Mucosa of stomach (tissue), 1 donor: ENCODE measurements at regions not wholly inside any gene's neighbourhood (a gene's known extent, or its start where the extent isn't known, plus 50 kb on each side); places are given as distances from the start of the nearest gene placed in this dataset.
"Not testable (repeated sequence)": the region's sequence is repeated elsewhere in the genome, so short reads cannot be mapped to it uniquely, and the experiment has no call there.

ENCODE experiments used
- H3K27me3 ChIP-seq: one replicate; pipeline ENCODE4 v1.7.0; 2013; ENCODE audit warnings: mild to moderate bottlenecking, low read length; ENCODE audit not compliant: control insufficient read depth, insufficient read depth
- H3K36me3 ChIP-seq: one replicate; pipeline ENCODE4 v1.7.0; 2013; ENCODE audit warnings: low read length; ENCODE audit not compliant: control insufficient read depth, insufficient read depth
- H3K4me1 ChIP-seq: one replicate; pipeline ENCODE4 v1.7.0; 2013; ENCODE audit warnings: mild to moderate bottlenecking, low read length; ENCODE audit not compliant: control insufficient read depth, insufficient read depth
- H3K4me3 ChIP-seq: one replicate; pipeline ENCODE4 v1.7.0; 2013; ENCODE audit warnings: low read length
- H3K9ac ChIP-seq: one replicate; pipeline ENCODE4 v1.7.0; 2013; ENCODE audit warnings: mild to moderate bottlenecking, low read length, moderate library complexity
- H3K9me3 ChIP-seq: one replicate; pipeline ENCODE4 v1.7.0; 2013; ENCODE audit warnings: mild to moderate bottlenecking, low read length, moderate library complexity; ENCODE audit not compliant: control insufficient read depth
- donor health status: Pancreatic carcinoma.

- Histone ChIP-seq H3K36me3 (no peaks in the 10 kb centered on the region), H3K27me3 (no peaks in the 10 kb centered on the region)
These were observed 651.9 kb upstream of the COBL start for GRCh38 chr7:51968461-51968860.

DNA sequence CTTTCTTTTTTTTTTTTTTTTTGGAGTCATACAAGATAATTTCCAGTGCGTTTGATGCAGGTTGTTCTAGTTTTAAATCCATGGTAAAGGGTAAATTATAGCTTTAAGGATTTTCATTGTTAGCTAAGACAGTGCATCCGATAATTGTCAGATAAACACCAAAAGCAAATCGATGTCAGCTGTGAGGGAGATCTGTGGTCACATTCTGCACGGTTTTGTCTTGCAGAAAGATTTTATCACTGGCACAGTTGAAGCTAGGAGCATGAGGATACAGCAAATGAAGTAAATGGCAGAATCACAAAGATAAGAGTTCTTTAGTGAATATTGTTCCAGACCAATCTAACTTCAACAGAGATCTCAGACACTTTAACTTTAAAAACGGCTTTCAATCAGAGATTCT, 648.8 kb upstream of the COBL start:
- Histone ChIP-seq H3K9ac (no peak overlapping the region), H3K36me3 (no peaks in the 10 kb centered on the region), H3K27me3 (no peaks in the 10 kb centered on the region), H3K4me3 (no peak overlapping the region), H3K4me1 (no peaks in the 10 kb centered on the region), H3K9me3 (no peaks in the 10 kb centered on the region)

More at GRCh38 chr7:51968461-51968860, 651.9 kb upstream of the COBL start:
- H3K4me3 ChIP-seq, result no peak overlapping the region
- no peaks in the 10 kb centered on the region for H3K9me3 ChIP-seq
- no peaks in the 10 kb centered on the region for H3K4me1 ChIP-seq
- H3K9ac ChIP-seq, result no peak overlapping the region

DNA sequence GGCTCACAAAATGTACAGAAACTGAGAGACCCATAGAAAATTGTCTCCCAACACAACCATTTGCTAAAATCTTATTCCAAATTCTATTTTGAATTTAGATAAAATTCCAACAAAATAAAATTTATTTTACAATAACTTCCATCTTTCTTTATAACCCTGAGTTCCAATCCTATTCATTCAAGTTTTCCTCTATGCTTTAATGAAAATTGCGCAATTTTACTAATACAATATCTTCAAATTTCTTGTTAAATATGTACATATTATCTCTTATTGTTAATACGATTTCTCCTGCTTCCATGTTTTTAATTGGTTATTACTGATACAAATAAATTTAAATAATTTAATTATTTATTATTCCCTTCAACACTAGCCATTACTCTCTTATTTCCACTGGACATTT, 645.2 kb upstream of the COBL start:
- Histone ChIP-seq H3K4me1 (no peaks in the 10 kb centered on the region), H3K4me3 (no peak overlapping the region), H3K36me3 (no peaks in the 10 kb centered on the region), H3K9me3 (no peaks in the 10 kb centered on the region), H3K27me3 (no peaks in the 10 kb centered on the region), H3K9ac (no peak overlapping the region)

DNA sequence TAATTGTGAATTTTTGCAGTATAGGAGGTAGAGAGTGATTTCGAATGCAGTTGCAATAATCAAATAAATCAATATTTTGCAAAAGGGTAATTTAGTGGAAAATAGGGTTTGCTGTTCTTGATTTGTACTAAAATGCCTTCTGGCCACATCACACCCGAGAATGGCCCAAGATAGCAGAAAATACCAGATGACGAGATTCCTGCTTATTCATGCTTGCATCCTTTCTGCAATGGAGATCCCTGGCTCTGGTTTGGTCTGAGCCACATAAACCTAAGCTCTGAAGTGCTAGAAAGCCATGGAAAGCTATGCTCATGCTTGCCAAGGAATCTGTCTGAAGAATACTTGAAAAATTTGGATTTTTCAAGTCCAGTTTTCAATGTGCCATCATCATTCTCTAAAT, 634.2 kb upstream of the COBL start:
- H3K27me3 ChIP-seq, result no peaks in the 10 kb centered on the region
- H3K9ac ChIP-seq, result no peak overlapping the region
- no peaks in the 10 kb centered on the region for H3K4me1 ChIP-seq
- no peaks in the 10 kb centered on the region for H3K36me3 ChIP-seq
- no peak overlapping the region for H3K4me3 ChIP-seq
- H3K9me3 ChIP-seq, result no peaks in the 10 kb centered on the region

DNA sequence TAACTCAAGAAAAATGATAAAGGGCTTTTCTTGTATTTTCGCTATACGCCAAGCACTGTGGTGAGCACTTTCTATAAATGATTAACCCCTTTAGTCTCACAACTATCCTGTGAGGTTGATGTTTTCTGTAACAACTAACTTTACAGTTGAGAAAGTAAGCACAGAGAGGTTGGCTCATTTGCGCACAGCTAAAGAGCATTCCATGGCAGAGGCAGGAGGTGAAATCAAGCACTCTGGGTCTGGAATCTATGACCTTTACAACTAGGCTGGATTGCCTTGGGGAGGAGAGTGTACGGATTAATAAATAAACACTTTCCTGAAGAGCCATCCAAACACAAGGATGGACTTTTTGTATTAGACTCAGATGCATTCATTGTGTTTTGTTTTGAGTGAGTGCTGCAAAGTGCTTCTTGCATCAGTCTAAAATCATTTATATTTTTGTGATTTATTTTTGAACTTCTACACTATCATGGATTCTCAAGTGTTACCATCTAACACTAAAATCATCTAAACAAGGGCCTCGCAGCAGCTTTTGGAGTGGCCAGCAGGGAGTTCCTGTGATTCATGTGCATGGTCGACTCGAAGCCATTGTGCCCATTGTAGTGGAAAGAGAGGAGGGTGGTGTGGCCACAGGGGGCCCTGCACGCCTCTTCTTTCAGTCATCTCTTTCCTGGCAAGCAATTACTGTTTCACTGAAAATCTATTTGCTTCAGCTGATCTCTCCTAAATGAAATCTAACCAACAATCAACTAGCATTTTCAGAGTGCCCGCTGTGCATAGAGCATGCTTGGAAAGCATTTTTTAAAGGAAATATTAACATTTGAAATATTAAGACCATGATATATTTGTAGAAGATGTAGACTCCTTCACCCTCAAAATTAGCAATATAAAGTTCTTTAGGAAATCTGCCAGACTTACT, 633.4 kb upstream of the COBL start:
- Histone ChIP-seq H3K9ac (no peak overlapping the region), H3K4me1 (no peaks in the 10 kb centered on the region), H3K4me3 (no peak overlapping the region), H3K36me3 (no peaks in the 10 kb centered on the region), H3K27me3 (no peaks in the 10 kb centered on the region), H3K9me3 (no peaks in the 10 kb centered on the region)

DNA sequence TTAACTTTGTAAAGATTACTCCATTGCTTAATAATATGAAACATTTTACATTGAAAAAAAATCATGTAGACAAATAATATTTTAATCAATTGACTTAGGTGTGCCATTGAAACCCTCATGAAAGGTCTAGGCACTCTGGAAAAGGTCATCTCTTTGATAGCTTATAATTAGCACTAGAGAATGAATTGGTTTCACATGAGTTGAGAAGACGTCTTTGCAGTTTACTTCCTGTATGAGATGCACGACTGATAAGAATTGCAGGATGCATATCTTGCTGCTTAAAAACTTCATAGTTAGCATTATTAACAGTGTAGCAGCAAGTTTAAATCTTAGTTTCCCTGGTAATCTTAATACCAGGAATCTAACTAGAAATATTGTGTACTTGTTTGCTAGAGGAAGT, 614.2 kb upstream of the COBL start:
- H3K27me3 ChIP-seq, result no peaks in the 10 kb centered on the region
- no peak overlapping the region for H3K9ac ChIP-seq
- H3K36me3 ChIP-seq, result no peaks in the 10 kb centered on the region
- no peaks in the 10 kb centered on the region for H3K4me1 ChIP-seq
- H3K4me3 ChIP-seq, result no peak overlapping the region
- no peaks in the 10 kb centered on the region for H3K9me3 ChIP-seq

- H3K9me3 ChIP-seq, result no peaks in the 10 kb centered on the region
- H3K4me1 ChIP-seq, result no peaks in the 10 kb centered on the region
- no peak overlapping the region for H3K4me3 ChIP-seq
- no peaks in the 10 kb centered on the region for H3K27me3 ChIP-seq
- H3K36me3 ChIP-seq, result no peaks in the 10 kb centered on the region
- H3K9ac ChIP-seq, result no peak overlapping the region
These were observed 613.2 kb upstream of the COBL start for GRCh38 chr7:51929818-51930217.

DNA sequence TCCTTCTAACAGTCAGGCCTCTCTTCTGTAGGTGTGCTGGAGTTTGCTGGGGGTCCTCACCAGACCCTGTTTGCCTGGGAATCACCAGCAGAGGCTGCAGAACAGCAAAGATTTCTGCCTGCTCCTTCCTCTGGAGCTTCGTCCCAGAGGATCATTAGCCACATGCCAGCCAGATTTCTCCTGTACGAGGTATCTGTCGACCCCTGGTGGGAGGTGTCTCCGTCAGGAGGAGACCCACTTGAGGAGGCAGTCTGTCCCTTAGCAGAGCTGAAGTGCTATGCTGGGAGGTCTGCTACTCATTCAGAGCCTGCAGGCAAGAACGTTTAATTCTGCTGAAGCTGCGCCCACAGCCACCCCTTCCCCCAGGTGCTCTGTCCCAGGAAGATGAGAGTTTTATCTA, 611.1 kb upstream of the COBL start:
- no peaks in the 10 kb centered on the region for H3K4me1 ChIP-seq
- no peak overlapping the region for H3K4me3 ChIP-seq
- no peaks in the 10 kb centered on the region for H3K9me3 ChIP-seq
- H3K27me3 ChIP-seq, result no peaks in the 10 kb centered on the region
- no peaks in the 10 kb centered on the region for H3K36me3 ChIP-seq
- no peak overlapping the region for H3K9ac ChIP-seq

GRCh38 chr7:51918581-51918980, 602.0 kb upstream of the COBL start:
- no peak overlapping the region for H3K4me3 ChIP-seq
- no peaks in the 10 kb centered on the region for H3K9me3 ChIP-seq
- no peaks in the 10 kb centered on the region for H3K36me3 ChIP-seq
- no peaks in the 10 kb centered on the region for H3K27me3 ChIP-seq
- no peak overlapping the region for H3K9ac ChIP-seq
- no peaks in the 10 kb centered on the region for H3K4me1 ChIP-seq

DNA sequence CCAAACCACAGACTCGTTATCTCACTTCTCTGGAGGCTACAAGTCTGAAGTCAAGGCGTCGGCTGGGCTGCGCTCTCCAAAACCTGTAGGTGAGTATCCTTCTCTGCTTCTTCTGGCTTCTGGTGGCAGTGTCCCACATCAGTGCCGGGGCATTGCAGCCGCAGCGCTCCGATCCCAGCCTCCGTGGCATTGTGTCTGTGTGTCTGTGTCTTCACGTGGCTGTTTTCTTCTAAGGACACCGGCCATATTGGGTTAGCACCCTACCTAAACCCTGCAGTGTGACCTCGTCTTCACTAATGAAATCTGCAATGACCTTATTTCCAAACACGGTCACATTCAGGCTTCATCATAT, 584.9 kb upstream of the COBL start:
- Histone ChIP-seq H3K9ac (no peak overlapping the region), H3K4me1 (no peaks in the 10 kb centered on the region), H3K4me3 (no peak overlapping the region), H3K27me3 (no peaks in the 10 kb centered on the region), H3K9me3 (no peaks in the 10 kb centered on the region), H3K36me3 (no peaks in the 10 kb centered on the region)

GRCh38 chr7:51900755-51901488, 584.3 kb upstream of the COBL start:
- not testable (repeated sequence) for H3K4me1 ChIP-seq

DNA sequence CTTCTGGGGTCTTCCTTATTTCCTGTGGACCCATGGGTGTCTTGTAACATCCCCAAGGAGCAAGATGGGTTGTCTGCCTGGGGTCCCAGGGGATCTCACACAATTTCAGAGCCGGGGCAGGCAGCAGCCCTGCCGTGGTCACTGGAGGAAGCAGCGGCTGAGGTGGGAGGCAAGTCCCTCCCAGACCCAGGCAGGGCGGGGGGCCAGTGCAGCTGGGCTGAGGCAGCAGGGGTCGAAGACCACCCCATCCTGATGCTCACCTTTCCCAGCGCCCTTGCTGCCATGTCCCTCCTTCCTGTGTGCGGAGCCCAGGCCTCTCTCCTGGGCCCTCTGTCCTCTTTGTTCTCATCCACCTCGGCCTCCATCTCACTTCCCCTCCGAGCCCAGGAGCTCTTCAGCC, 583.0 kb upstream of the COBL start:
- Histone ChIP-seq H3K9me3 (no peaks in the 10 kb centered on the region), H3K27me3 (no peaks in the 10 kb centered on the region), H3K4me3 (no peak overlapping the region), H3K4me1 (no peaks in the 10 kb centered on the region), H3K9ac (no peak overlapping the region), H3K36me3 (no peaks in the 10 kb centered on the region)

More at GRCh38 chr7:51900755-51901488, 584.3 kb upstream of the COBL start:
- H3K36me3 ChIP-seq, H3K9me3 ChIP-seq, H3K4me3 ChIP-seq, H3K27me3 ChIP-seq, H3K9ac ChIP-seq: not testable (repeated sequence)
